NOMO-1 treated with DMSO at 0.1 percent for 48 hours (cell line): ENCODE measurements at regions not wholly inside any gene's neighbourhood (a gene's known extent, or its start where the extent isn't known, plus 50 kb on each side); places are given as distances from the start of the nearest gene placed in this dataset.
A peak's percentile ranks its signal among the peaks of the same experiment; 100 is the strongest.
"Not testable (repeated sequence)": the region's sequence is repeated elsewhere in the genome, so short reads cannot be mapped to it uniquely, and the experiment has no call there.

Experiments
- DNase-seq: peaks from one replicate; lab custom pipeline; 2025; ENCODE audit not compliant: unreplicated experiment; lab: John Stamatoyannopoulos, UW

DNA sequence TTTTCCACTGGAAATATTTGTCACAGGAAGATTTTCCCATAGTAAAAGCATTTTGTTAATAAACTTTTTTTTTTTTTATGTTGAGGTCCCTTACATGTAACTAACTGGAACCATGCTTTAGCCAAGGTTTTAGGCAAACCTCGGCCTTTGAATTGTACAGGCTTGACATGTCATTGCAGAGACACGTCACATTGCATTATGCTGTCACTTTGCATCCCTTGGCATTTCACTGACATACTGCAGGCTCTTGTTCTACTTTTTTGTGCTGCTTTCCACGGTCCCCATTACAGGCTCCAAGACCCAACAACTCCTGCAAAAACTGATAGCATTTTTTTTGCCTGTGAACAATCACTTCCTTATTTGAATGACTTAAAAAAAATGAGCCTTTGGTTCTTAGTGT, 724.3 kb downstream of the TTLL7 start:
- DNase-seq = not testable (repeated sequence)

DNA sequence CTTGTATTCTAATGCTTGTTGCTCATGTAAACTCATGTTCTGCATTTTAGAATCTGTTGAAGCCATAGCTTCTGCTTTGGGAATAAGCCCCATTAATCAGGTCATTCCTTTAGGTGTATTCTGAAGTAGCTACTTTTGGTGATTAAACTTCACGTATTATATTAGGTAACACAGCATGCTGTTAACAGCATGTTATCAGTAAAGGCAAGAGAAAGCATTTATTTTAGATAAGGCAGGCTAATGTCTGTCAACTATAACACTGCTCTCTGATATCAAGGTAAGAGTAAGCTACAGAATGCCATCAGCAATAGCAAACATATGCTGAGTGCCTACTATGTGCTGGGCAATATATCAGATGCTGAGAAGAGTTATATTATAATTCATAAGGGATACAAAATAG, 726.4 kb downstream of the TTLL7 start:
- not testable (repeated sequence) for DNase-seq

DNA sequence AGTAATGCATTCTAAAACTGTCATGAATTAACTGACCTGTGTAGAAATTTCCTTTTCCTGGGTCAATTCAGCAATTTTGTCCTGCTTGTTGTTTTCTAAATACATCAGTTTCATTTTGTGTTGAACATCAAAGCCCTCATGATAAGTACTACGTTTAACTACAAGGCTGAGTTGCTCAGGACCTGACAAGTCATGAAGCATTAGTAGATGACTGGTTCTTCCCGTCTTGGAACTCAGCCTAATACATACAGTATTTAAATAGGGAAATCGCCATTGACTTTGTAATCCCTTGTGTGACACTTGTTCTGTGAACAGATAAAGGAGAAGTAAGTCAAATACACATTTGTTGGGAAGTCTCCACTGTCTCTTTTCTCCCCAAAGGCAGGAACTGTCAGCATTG, 727.1 kb downstream of the TTLL7 start:
- DNase-seq = not testable (repeated sequence)

DNA sequence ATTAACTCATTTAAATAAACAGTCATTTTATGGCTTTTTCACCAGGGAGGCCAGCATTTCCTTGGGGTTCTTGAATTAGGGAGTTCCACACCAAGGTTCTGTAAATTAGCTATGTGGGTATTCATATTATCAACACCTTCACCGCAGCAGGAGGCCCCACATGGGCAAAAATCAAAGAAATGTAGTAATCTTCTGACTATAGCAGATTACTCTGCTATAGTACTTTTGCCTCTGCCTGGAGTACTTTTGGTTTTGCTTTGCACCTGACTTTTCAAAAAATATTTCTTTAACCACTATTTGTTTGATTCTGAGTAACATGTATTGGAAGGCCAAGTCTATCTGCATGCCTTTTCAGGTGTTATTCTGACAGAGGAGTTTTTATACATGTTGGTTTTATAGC, 728.1 kb downstream of the TTLL7 start:
- not testable (repeated sequence) for DNase-seq

DNA sequence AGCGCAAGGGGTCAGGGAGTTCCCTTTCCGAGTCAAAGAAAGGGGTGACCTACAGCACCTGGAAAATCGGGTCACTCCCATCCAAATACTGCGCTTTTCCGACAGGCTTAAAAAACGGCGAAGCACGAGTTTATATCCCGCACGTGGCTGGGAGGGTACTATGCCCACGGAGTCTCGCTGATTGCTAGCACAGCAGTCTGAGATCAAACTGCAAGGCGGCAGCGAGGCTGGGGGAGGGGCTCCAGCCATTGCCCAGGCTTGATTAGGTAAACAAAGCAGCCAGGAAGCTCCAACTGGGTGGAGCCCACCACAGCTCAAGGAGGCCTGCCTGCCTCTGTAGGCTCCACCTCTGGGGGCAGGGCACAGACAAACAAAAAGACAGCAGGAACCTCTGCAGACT, 735.1 kb downstream of the TTLL7 start:
- not testable (repeated sequence) for DNase-seq

DNA sequence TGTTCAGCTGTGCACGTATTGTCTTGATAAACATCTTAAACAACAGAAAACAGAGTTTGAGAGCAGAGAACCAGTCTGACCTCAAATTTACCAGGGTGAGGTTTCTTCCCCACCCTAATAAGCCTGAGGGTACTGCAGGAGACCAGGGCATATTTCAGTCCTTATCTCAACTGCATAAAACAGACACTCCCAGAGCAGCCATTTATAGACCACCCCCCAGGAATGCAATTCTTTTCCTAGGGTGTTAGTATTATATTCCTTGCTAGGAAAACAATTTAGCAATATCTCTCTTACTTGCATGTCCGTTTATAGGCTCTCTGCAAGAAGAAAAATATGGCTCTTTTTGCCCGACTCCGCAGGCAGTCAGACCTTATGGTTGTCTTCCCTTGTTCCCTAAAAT, 747.2 kb downstream of the TTLL7 start:
- DNase-seq = not testable (repeated sequence)

DNA sequence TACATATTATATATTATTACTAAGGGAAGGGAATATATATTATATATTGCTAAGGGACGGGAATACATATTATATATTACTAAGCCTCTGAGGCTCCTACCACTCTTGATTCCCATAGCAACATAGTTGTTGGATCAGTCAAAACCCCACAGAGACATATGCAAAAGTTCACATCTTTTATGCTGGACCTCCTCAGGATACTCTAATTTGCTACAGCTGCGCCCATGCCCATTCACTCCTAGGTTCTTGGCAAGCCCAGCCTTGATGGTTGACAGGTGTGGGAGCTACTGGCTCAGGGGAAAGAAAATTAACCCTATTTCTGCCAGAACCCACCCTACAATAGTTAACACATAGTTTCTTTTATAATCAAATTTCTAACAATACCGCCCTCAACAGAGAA, 752.2 kb downstream of the TTLL7 start:
- DNase-seq = not testable (repeated sequence)

DNA sequence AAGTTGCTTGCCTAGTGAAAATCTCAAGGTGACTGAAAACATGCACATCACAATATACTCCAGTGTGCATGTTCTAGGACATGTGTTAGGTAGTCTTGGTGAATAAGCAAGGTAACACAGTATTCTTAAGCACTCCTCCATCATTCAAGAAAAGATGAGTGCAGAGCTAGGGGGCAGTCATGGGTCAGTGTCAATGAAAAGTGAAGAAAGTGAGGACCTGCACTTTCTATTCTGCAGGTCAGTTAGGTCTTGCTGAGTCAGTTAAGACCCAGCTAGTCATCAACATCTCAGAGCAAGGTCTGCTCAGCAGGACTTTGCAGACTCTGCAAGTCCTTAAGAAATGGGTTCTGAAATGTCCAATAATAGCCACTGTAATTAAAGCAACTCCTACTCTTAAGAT, 754.1 kb downstream of the TTLL7 start:
- not testable (repeated sequence) for DNase-seq

DNA sequence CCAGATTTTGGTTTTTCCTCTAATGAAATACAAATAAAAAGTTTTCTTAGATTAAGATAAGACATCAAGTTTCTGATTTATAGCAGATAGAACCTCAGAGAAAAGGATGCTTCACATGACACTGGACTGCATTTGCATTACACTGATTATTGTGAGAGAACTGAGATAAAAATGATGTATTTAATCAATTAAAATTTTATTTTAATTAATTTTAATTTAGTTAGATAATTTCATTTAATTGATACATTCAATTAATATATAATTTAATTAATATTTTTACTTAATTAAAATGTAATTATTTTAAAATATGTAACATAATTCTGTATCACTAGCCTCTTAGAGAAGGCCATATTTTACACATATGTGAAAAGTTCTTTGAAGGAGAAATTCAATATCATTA, 759.4 kb downstream of the TTLL7 start:
- not testable (repeated sequence) for DNase-seq

DNA sequence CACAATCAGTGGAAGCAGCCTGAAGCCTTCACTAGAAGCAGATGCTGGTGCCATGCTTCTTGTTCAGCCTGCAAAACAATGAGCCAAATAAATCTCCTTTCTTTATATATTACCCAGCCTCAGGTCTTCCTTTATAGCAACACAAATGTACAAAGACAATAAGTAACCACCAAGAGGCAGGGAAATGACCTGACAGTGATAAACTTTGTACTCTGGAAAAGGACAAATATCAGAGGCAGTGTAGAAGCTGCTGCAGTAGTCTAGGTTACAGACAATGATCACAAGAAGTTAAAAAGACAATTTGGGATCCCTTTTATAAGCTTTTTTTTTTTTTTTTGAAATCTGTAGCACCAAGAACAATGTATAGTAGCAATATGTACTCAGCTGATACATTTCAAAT, 760.3 kb downstream of the TTLL7 start:
- not testable (repeated sequence) for DNase-seq

DNA sequence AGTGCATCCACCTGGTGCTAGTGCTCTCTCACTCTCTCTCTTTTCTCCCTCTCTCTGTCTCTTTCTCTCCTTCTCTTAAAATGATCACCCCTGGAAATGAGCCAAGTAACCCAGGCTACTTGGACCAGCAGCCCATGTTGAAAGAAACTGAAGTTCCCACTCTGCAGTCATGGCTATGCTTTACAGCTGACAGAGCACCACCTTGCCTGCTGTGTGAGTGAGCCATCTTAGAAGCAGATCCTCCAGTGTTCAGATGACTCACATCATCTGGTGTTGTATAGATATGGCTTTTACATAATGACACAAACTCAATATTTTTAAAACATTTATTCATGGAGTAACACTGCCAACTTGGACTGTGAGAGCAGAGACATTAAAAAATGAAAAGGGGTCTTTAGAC, 779.1 kb downstream of the TTLL7 start:
- DNase-seq = not testable (repeated sequence)

DNA sequence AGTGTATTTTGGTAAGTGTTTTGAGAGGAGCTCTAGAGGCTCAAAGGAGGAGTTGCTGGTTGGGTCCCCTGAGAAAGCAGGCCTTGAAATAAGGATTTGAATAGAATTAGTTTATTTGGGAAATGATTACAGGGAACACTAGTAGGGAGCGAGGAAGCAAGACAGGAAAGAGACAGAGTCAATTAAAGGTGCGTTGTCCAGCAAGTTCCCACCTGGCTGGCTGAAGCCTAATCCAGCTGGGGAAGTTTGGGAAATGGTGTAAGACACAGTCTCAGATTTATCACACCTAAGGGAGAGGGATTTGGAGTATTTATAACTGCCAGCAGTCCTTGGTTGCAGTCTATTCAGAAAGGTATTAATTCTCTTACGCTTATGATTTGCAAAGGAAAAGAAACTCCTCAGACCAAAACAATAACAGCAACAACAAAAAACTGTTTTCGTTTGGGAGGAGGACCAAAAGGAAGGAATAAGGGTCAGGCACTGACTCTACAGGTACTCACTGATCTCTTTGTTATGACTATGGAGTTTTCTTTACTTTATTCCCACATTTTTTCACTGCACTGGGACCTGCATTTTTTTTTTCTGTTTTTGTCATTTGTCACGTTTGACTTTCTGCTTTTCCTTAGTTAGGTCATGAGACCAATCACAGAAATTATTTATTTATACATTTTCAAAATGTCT, 780.8 kb downstream of the TTLL7 start:
- not testable (repeated sequence) for DNase-seq

DNA sequence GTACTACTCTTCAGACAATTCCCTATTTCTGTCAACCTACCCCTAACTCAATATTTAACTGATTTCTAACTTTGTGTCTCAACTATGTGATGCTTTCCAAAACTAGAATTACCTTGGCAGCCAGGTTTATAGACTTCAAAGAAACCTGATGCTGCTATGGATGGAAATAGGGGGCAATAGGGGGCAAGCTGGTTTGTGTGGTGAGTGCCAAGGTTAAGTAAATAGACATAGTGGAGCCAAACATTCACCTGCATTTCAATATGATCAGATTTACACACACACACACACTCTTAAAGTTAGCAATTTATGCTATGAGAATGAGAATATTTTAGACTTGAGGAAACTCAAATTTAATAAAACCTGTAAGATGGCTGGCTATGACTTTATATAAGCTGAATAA, 784.6 kb downstream of the TTLL7 start:
- DNase-seq = not testable (repeated sequence)

DNA sequence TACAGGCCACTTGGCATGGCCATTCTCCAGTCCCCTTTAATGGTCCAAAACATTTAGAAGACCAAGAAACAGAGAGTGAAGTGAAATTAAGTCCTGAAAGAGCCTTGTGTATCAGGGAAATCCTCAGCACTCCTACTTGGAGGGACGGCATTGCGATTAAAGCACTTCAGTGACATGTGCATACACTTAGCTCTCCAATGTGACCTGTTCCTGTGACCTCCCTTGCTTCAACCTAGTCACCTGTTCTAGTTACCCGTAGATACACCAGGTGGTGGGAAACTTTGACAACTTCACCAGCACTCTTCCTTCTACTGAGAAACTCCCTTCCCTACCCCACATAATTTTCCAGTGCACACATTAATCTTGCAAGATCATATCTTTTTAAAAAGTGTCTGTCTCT, 785.3 kb downstream of the TTLL7 start:
- not testable (repeated sequence) for DNase-seq

DNA sequence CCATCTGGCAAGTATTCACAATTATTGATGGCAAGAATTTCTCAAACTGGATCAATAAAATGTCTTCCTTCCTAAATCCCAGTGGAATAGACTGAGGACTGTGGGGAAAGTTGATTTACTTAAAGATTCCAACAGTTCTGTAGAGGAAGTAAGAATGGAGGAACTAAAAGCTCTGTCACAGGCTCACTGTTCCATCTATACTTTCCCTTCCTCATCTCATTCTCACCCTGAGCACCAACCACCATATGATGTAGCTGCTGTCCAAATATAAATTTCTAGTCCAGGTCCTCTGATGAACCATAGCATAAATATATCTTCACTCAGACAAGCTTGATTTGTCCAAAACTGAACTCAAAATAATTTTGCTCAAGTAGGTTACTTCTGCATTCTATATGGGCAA, 786.9 kb downstream of the TTLL7 start:
- DNase-seq = peak; percentile 1

DNA sequence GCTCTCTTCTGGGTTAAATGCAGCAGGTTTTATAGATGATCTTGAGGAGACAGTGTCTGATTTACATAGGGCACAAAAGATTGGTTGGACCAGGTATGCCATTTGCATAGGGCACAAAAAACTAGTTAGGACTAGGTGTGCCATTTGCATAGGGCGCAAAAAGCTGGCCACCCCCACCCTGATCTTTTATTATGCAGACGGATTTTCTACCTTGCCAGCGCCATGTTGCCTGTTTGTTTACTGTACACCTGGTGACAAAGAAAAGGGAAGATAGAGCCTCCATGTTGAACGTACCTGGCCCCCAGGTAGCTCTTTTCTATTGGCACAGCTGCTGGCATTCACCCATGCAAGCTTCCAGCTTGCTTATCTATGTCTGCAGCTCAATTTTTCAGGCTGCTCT, 790.4 kb downstream of the TTLL7 start:
- DNase-seq = not testable (repeated sequence)

DNA sequence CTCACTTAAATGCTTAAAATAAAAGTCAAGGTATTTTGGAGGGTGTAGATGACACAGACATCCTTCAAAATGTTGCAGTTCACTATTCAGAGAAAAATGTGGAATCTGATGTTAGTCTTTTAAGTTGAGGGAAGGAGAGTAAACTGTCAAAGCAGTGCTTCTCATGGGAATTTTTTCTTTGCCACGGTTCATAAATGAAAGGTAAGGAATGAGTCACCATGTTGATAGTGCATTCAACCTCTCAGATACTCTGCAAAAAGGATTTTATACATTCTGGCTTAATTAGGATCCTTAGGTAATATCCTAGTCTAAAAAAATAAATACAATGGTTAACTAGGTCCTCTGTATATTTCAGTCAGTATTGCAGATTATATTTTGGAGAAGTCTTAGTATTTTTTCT, 804.3 kb downstream of the TTLL7 start:
- DNase-seq = not testable (repeated sequence)

DNA sequence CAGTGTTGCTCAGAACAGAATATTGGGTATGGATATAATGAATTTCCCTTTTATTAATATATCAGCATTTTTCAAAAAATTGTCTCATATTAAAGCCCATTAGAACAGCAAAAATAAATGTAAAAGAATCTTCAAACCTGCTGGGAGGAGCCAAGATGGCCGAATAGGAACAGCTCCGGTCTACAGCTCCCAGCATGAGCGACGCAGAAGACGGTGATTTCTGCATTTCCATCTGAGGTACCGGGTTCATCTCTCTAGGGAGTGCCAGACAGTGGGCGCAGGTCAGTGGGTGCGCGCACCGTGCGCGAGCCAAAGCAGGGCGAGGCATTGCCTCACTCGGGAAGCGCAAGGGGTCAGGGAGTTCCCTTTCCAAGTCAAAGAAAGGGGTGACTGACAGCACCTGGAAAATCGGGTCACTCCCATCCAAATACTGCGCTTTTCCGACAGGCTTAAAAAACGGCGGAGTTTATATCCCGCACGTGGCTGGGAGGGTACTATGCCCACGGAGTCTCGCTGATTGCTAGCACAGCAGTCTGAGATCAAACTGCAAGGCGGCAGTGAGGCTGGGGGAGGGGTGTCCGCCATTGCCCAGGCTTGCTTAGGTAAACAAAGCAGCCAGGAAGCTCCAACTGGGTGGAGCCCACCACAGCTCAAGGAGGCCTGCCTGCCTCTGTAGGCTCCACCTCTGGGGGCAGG, 816.8 kb downstream of the TTLL7 start:
- not testable (repeated sequence) for DNase-seq

DNA sequence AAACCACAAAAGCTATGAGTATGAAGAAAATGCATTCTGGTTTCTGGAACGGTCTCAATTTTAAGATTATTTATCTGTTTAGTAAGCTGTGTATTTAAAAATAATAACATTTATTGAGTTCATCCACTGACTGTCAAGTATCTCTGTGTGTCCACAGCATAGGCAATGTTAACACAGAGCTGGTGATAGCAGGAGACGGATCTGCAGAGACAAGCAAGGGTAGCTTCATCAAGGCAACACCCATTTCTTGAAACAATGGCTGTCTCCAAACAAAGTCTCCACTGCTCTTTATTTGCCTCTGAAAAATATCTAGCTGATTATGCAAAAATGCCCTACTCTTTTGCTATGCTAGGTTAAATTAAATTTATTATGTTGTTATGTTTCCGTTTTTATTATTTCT, 818.3 kb downstream of the TTLL7 start:
- not testable (repeated sequence) for DNase-seq

DNA sequence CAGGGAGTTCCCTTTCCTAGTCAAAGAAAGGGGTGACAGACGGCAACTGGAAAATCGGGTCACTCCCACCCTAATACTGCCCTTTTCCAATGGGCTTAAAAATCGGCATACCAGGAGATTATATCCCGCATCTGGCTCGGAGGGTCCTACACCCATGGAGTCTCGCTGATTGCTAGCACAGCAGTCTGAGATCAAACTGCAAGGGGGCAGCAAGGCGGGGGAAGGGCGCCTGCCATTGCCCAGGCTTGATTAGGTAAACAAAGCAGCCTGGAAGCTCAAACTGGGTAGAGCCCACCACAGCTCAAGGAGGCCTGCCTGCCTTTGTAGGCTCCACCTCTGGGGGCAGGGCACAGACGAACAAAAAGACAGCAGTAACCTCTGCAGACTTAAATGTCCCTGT, 831.3 kb downstream of the TTLL7 start:
- not testable (repeated sequence) for DNase-seq

DNA sequence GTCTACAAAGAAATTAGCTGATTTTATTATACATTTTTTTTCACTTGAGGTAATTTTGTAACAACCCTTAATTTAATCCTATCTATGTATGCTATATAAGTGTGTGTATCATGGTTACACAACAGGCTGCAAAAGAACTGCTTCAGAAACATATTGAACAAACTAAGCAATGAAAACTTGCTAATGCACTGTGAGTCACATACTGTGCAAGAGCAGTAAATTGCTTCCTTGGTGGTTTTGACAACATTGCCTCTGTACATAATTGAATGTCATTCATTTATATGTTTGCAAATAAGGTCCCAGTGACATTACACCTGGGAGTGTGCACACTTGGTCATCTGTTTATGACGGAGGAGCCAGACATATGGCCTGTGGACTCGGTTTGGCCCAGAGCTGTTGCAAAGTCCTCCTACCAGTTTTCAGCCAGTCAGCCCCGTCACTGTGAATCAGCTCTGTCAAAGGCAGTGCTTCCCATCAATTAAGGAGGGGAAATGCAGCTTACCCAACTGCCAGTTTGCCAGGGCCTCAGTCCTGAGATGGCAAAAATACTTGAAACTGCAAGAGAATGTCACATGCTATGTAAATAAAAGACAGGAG, 835.0 kb downstream of the TTLL7 start:
- peak; percentile 76 for DNase-seq

DNA sequence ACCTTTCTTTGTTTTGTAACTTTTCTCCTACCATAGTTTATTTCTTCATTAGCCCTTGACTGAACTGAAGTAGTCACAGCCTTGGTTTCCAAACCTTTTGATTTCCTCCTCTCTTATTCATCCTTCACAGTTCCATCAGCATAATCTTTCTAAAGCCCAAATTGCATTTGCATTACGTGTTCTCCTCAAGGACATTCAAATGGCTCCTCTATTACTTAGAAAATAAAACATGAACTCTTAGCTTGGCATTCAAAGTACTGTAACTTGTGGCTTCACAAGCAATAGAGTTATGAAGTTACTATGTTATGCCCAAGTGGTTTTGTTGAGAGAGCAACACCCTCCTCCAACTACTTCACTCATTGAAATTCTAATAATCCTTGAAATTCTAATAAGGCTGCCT, 840.0 kb downstream of the TTLL7 start:
- not testable (repeated sequence) for DNase-seq
